ENCODE measurements at regions not wholly inside any gene's neighbourhood (a gene's known extent, or its start where the extent isn't known, plus 50 kb on each side); places are given as distances from the start of the nearest gene placed in this dataset.

GRCh38 chrX:69079268-69079667, 86.0 kb downstream of the PJA1 start:
- TF ChIP-seq CTCF (IDR thresholded peaks at IDR 0.05) (no peak), EP300 (IDR thresholded peaks at IDR 0.05) (no peak)

Data from sigmoid colon (tissue), 4 donors.